ENCODE measurements at regions not wholly inside any gene's neighbourhood (a gene's known extent, or its start where the extent isn't known, plus 50 kb on each side); places are given as distances from the start of the nearest gene placed in this dataset.
"Not testable (repeated sequence)": the region's sequence is repeated elsewhere in the genome, so short reads cannot be mapped to it uniquely, and the experiment has no call there.

- DNase-seq = no peak
Measured at GRCh38 chrX:3550871-3551270, 162.6 kb downstream of the PRKX start.

GRCh38 chrX:3550160-3550751, 163.2 kb downstream of the PRKX start:
- DNase-seq = peak; percentile 50

GRCh38 chrX:3549411-3549911, 164.0 kb downstream of the PRKX start:
- peak; percentile 25 for DNase-seq

GRCh38 chrX:3548765-3549391, 164.6 kb downstream of the PRKX start:
- DNase-seq = peak; percentile 70

GRCh38 chrX:3545901-3546300, 167.5 kb downstream of the PRKX start:
- no peak for DNase-seq

GRCh38 chrX:3541336-3541735, 172.1 kb downstream of the PRKX start:
- DNase-seq = no peak

GRCh38 chrX:3540105-3540504, 173.3 kb downstream of the PRKX start:
- no peak for DNase-seq

GRCh38 chrX:3532581-3533085, 180.8 kb downstream of the PRKX start:
- DNase-seq = no peak

- DNase-seq = not testable (repeated sequence)
Measured at GRCh38 chrX:3531435-3531834, 182.0 kb downstream of the PRKX start.

- no peak for DNase-seq
Measured at GRCh38 chrX:3529466-3530010, 183.1 kb upstream of the MXRA5 start.

GRCh38 chrX:3527811-3528210, 181.4 kb upstream of the MXRA5 start:
- no peak for DNase-seq

- DNase-seq = no peak
Measured at GRCh38 chrX:3527166-3527565, 180.7 kb upstream of the MXRA5 start.

- DNase-seq = no peak
Measured at GRCh38 chrX:3526731-3527130, 180.3 kb upstream of the MXRA5 start.

GRCh38 chrX:3526071-3526470, 179.6 kb upstream of the MXRA5 start:
- DNase-seq = no peak

- no peak for DNase-seq
Measured at GRCh38 chrX:3522101-3522650, 175.7 kb upstream of the MXRA5 start.

GRCh38 chrX:3521396-3521795, 174.9 kb upstream of the MXRA5 start:
- DNase-seq = no peak

- DNase-seq = no peak
Measured at GRCh38 chrX:3520982-3521381, 174.5 kb upstream of the MXRA5 start.

GRCh38 chrX:3520458-3520857, 174.0 kb upstream of the MXRA5 start:
- no peak for DNase-seq

GRCh38 chrX:3519384-3519783, 172.9 kb upstream of the MXRA5 start:
- not testable (repeated sequence) for DNase-seq

- no peak for DNase-seq
Measured at GRCh38 chrX:3518870-3519269, 172.4 kb upstream of the MXRA5 start.

- DNase-seq = no peak
Measured at GRCh38 chrX:3516051-3516541, 169.6 kb upstream of the MXRA5 start.

GRCh38 chrX:3514996-3515395, 168.5 kb upstream of the MXRA5 start:
- no peak for DNase-seq

- not testable (repeated sequence) for DNase-seq
Measured at GRCh38 chrX:3512150-3512549, 165.7 kb upstream of the MXRA5 start.

GRCh38 chrX:3509934-3510333, 163.5 kb upstream of the MXRA5 start:
- DNase-seq = no peak

Data from DMS 273 treated with DMSO at 0.1 percent for 48 hours (cell line).